Immature natural killer cell (primary cell): ENCODE measurements at regions not wholly inside any gene's neighbourhood (a gene's known extent, or its start where the extent isn't known, plus 50 kb on each side); places are given as distances from the start of the nearest gene placed in this dataset.
"Not testable (repeated sequence)": the region's sequence is repeated elsewhere in the genome, so short reads cannot be mapped to it uniquely, and the experiment has no call there.

ENCODE experiments used
- DNase-seq, 3 donors: peaks; one replicate each; pipeline ENCODE4 v3.0.0; 2022; ENCODE audit warnings: mixed read lengths in 1 of 3
- H3K27ac Mint-ChIP-seq, 6 donors: one replicate each; pipeline ENCODE4 v1.8.0; 2020; ENCODE audit warnings: mixed read lengths in 6 of 6, mild to moderate bottlenecking in 5 of 6, inconsistent platforms in 4 of 6, moderate library complexity in 3 of 6
- H3K27me3 Mint-ChIP-seq, 3 donors: one replicate each; pipeline ENCODE4 v1.8.0; 2020 to 2021; ENCODE audit warnings: low read depth in 3 of 3, mild to moderate bottlenecking in 3 of 3, mixed read lengths in 3 of 3, moderate library complexity in 3 of 3, inconsistent platforms in 1 of 3
- H3K36me3 Mint-ChIP-seq, 3 donors: one replicate each; pipeline ENCODE4 v1.8.0; 2020; ENCODE audit warnings: mixed read lengths in 3 of 3, inconsistent platforms in 2 of 3, mild to moderate bottlenecking in 2 of 3
- H3K4me1 Mint-ChIP-seq, 2 donors: one replicate each; pipeline ENCODE4 v1.8.0; 2020; ENCODE audit warnings: inconsistent platforms in 2 of 2, mild to moderate bottlenecking in 2 of 2, mixed read lengths in 2 of 2, moderate library complexity in 1 of 2
- H3K4me3 Mint-ChIP-seq, 5 donors: one replicate each; pipeline ENCODE4 v1.8.0; 2020; ENCODE audit warnings: mild to moderate bottlenecking in 5 of 5, mixed read lengths in 5 of 5, inconsistent platforms in 3 of 5, moderate library complexity in 3 of 5
- H3K9me3 Mint-ChIP-seq, 6 donors: one replicate each; pipeline ENCODE4 v1.8.0; 2020; ENCODE audit warnings: mild to moderate bottlenecking in 6 of 6, mixed read lengths in 6 of 6, inconsistent platforms in 4 of 6, moderate library complexity in 3 of 6

DNA sequence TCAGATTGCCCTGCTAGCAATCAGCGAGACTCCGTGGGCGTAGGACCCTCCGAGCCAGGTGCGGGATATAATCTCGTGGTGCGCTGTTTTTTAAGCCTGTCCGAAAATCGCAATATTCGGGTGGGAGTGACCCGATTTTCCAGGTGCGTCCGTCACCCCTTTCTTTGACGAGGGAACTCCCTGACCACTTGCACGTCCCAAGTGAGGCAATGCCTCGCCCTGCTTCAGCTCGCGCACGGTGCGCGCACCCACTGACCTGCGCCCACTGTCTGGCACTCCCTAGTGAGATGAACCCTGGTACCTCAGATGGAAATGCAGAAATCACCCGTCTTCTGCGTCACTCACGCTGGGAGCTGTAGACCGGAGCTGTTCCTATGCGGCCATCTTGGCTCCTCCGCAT is 971.0 kb downstream of the NXPH1 start:
- not testable (repeated sequence) for H3K27me3 Mint-ChIP-seq, DNase-seq, H3K4me1 Mint-ChIP-seq, H3K27ac Mint-ChIP-seq, H3K36me3 Mint-ChIP-seq, H3K4me3 Mint-ChIP-seq
- peaks cover 0 to 24% (median 11%) of the 10 kb centered on the region in 6 donors for H3K9me3 Mint-ChIP-seq

DNA sequence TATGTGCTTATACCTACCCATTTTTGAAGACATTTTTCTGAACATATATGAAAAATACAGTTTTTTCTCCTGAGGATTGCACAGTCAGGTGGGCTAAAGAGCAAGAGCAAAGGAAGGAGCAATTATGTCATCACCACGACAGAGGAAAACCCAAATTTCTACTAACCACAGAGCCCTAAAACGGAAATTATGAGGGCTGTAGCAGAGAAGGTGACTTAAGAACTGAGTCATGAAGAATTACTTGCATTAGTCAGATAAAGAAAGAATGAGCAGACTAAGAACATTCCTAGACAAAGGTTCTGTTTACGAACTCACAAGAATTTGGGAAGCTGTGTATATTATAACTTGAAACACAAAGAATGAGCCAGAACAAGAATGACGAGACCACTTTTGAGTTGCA is 974.4 kb downstream of the NXPH1 start:
- H3K27me3 Mint-ChIP-seq, result no peaks in the 10 kb centered on the region
- no peaks in the 10 kb centered on the region for H3K4me1 Mint-ChIP-seq
- no peak overlapping the region for H3K4me3 Mint-ChIP-seq
- H3K27ac Mint-ChIP-seq, result no peak overlapping the region
- H3K9me3 Mint-ChIP-seq, result peaks cover 3 to 29% (median 11%) of the 10 kb centered on the region in 6 donors
- no peak for DNase-seq
- H3K36me3 Mint-ChIP-seq, result no peaks in the 10 kb centered on the region

DNA sequence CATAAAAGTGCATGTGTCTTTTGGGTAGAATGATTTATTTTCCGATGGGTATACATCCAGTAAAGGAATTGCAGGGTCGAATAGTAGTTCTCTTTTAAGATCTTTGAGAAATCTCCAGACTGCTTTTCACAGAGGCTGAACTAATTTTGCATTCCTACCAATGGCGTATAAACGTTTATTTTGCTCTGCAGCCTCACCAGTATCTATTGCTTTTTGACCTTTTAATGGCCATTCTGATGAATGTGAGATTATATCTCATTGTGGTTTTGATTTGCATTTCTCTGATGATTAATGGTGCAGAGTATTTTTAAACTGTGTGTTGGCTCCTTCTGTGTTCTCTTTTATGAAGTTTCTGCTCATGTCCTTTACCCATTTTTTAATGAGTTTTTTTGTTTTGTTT is 1020.1 kb downstream of the NXPH1 start:
- no peak overlapping the region for H3K27ac Mint-ChIP-seq
- peaks cover 0 to 3% (median 0%) of the 10 kb centered on the region in 3 donors for H3K27me3 Mint-ChIP-seq
- DNase-seq, result no peak
- H3K9me3 Mint-ChIP-seq, result peaks cover 7 to 29% (median 19%) of the 10 kb centered on the region in 6 donors
- no peak overlapping the region for H3K4me3 Mint-ChIP-seq
- no peaks in the 10 kb centered on the region for H3K4me1 Mint-ChIP-seq
- H3K36me3 Mint-ChIP-seq, result peaks cover 0 to 4% (median 0%) of the 10 kb centered on the region in 3 donors

DNA sequence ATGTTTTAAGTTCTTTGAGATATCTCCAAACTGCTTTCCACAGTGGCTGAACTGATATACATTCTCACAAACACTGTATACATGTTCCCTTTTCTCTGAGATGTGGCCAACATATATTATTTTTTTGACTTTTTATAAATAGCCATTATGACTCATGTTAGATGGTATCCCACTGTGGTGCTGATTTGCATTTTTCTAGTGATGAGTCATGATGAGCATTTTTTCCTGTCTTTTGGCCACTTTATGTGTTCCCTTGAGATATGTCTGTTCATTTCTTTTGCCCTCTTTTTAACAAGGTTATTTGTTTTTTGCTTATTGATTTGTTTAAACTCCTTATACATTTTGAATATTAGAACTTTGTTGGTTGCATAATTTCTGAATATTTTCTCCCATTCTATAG is 1055.1 kb downstream of the NXPH1 start:
- Mint-ChIP-seq H3K4me1 (no peaks in the 10 kb centered on the region), H3K9me3 (peaks cover 10 to 66% (median 45%) of the 10 kb centered on the region in 6 donors), H3K4me3 (no peak overlapping the region), H3K27me3 (peaks cover 0 to 1% (median 0%) of the 10 kb centered on the region in 3 donors), H3K36me3 (peaks cover 0 to 3% (median 0%) of the 10 kb centered on the region in 3 donors), H3K27ac (no peak overlapping the region)
- DNase-seq, result no peak

DNA sequence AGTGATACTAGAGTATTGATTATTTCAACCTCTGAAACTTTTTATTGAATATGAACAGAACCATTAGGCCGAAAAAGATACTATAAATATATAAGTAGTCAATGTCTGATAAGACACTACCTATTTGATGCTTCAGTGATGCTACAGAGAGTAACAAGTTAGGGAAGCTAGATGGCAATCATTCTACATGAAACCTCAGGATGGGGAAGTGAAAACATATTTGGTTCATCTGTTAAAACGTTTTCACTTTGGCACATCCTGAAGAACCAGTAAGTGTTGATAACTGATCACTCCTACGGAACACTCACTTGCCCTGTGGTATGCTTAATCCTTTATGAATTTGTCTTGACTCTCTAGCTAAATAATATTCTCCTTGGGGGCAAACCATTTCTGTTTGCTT is 1064.9 kb downstream of the NXPH1 start:
- Mint-ChIP-seq H3K36me3 (no peaks in the 10 kb centered on the region), H3K4me3 (no peak overlapping the region), H3K9me3 (peaks cover 0 to 45% (median 14%) of the 10 kb centered on the region in 6 donors), H3K27me3 (no peaks in the 10 kb centered on the region), H3K27ac (no peak overlapping the region), H3K4me1 (no peaks in the 10 kb centered on the region)
- DNase-seq, result no peak

DNA sequence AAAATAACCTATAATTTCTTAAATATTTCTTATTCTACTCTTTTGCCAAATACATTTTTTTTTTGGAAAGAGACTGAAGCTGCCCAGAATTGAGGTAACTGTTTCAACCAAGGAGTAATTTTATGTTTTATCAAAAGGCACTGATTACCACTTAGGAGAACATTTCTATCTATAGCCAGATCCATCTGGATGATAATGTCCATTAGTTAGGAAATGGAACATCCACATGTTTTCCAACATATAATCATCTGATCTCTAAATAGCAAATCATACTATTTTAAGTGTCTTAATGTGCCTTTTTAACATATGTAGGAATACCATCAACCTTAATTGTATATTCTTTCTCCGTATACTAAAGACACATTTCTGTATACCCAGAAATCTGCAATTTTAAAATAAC is 1068.9 kb downstream of the NXPH1 start:
- no peaks in the 10 kb centered on the region for H3K4me1 Mint-ChIP-seq
- no peak overlapping the region for H3K4me3 Mint-ChIP-seq
- no peaks in the 10 kb centered on the region for H3K36me3 Mint-ChIP-seq
- no peaks in the 10 kb centered on the region for H3K27me3 Mint-ChIP-seq
- H3K9me3 Mint-ChIP-seq, result peaks cover 3 to 45% (median 14%) of the 10 kb centered on the region in 6 donors
- no peak for DNase-seq
- no peak overlapping the region for H3K27ac Mint-ChIP-seq

DNA sequence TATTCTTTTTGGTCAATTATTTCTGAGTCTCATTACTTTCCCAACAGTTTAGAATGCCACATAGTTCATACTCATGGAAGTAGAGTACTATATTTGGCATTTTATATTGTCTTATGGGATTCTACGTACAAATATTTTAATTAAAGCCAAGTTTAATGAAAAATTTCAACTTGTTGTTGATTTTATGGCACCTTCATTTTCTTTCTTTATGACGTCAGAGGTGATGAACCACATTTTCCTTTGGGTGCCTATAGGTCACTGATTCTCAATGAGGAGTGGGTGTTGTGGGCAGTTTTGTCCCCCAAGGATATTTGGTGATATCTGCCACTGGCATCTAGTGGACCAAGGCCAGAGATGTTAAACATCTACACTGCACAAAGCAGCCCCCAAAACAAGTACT is 1071.3 kb downstream of the NXPH1 start:
- no peak overlapping the region for H3K4me3 Mint-ChIP-seq
- no peak overlapping the region for H3K27ac Mint-ChIP-seq
- peaks cover 3 to 42% (median 13%) of the 10 kb centered on the region in 6 donors for H3K9me3 Mint-ChIP-seq
- H3K27me3 Mint-ChIP-seq, result no peaks in the 10 kb centered on the region
- no peaks in the 10 kb centered on the region for H3K36me3 Mint-ChIP-seq
- H3K4me1 Mint-ChIP-seq, result no peaks in the 10 kb centered on the region
- no peak for DNase-seq

DNA sequence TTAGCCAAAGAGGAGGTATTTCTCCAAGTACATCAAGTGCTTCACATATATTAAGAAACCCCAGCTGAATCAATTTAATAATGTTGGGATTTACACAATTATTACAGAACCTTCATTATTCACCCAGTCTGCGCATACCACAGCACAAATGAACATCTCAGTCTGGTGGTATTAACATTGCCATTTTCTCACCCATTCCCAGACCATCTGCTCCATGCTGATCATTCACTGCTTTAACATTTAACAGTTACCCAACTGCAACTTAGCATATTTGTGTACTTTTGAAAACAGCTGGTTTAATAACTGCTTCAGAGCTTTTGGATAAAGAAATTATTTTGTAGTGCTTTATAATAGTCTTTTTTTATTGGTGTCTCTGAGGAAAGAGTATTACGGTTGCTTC is 1072.1 kb downstream of the NXPH1 start:
- Mint-ChIP-seq H3K4me1 (no peaks in the 10 kb centered on the region), H3K4me3 (no peak overlapping the region), H3K9me3 (peaks cover 3 to 42% (median 13%) of the 10 kb centered on the region in 6 donors), H3K27ac (no peak overlapping the region), H3K27me3 (no peaks in the 10 kb centered on the region), H3K36me3 (no peaks in the 10 kb centered on the region)
- no peak for DNase-seq

DNA sequence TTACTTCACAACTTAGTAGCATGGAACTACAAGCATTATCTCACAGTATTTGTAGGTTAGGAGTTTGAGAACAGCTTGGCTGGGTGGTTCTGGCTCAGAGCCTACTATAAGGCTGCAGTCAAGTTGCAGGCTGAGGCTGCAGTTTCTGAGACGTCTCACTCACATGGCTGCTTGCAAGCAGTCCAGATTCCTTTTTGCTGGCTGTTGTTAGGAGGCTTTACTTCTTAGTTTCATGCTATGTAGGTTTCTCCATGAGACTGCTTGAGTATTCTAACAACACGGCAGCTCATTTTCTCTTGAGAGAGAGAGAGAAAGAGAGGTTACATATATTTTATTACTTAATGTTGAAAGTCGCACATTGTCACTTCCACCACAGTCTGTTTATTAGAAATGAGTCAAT is 1073.9 kb downstream of the NXPH1 start:
- no peaks in the 10 kb centered on the region for H3K36me3 Mint-ChIP-seq
- no peak overlapping the region for H3K4me3 Mint-ChIP-seq
- H3K27ac Mint-ChIP-seq, result no peak overlapping the region
- no peak for DNase-seq
- no peaks in the 10 kb centered on the region for H3K27me3 Mint-ChIP-seq
- H3K9me3 Mint-ChIP-seq, result peaks cover 3 to 32% (median 9%) of the 10 kb centered on the region in 6 donors
- H3K4me1 Mint-ChIP-seq, result no peaks in the 10 kb centered on the region

DNA sequence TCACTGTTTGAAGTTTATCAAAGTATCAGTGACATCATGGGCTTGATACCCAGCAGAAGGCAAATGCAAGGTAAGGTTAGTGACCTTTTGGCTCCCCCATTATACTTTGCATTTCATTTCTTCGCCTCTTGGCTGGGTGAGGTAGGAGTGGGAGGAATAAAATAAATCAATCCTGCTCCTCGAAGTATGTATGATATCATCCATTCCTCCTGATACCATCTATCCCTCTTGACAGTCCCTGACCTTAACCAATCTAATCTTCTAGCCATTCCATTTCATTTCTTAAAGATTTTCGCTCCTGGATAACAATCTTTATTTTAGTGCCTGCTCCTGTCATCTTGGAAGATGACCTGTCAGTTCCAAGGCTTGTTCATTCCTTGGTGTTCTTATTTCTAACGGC is 1083.3 kb downstream of the NXPH1 start:
- Mint-ChIP-seq H3K27ac (no peak overlapping the region), H3K4me1 (no peaks in the 10 kb centered on the region), H3K9me3 (peaks cover 5 to 38% (median 12%) of the 10 kb centered on the region in 6 donors), H3K36me3 (no peaks in the 10 kb centered on the region), H3K4me3 (no peak overlapping the region), H3K27me3 (no peaks in the 10 kb centered on the region)
- DNase-seq, result no peak

DNA sequence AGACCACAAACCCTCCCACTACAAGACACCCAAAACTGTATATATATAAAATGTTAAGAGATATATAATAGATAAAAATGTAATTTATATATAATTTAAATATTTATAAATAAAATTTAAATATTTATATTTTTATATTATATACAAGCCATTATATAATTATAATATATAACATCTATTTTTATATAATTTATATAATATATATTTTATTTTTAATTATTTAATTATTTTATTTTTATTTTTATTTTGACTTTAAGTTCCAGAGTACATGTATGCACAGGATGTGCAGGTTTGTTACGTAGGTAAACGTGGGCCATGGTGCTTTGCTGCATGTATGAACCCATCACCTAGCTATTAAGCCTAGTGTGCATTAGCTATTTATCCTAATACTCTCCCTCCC is 1090.2 kb downstream of the NXPH1 start:
- H3K27ac Mint-ChIP-seq, result no peak overlapping the region
- H3K27me3 Mint-ChIP-seq, result no peaks in the 10 kb centered on the region

DNA sequence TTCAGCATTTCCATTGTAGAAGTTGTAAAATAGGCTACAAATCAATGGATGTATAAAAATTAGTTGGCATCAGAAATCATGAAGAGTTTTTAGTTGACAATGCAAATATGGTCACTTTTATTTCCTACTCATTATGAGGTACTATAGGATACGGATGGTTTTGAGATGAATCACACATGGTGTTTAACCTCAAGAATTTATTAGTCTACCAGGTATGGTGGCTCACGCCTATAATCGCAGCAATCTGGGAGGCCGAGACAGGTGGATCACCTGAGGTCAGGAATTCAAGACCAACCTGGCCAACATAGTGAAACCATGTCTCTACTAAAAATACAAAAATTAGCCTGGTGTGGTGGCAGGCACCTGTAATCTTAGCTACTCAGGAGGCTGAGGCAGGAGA is 1119.0 kb downstream of the NXPH1 start:
- H3K36me3 Mint-ChIP-seq, H3K4me3 Mint-ChIP-seq, H3K27ac Mint-ChIP-seq, DNase-seq, H3K4me1 Mint-ChIP-seq, H3K27me3 Mint-ChIP-seq: not testable (repeated sequence)
- peaks cover 7 to 34% (median 20%) of the 10 kb centered on the region in 6 donors for H3K9me3 Mint-ChIP-seq

More for the DNA sequence above, 1090.2 kb downstream of the NXPH1 start:
- Mint-ChIP-seq H3K4me1 (no peaks in the 10 kb centered on the region), H3K9me3 (peaks cover 4 to 14% (median 8%) of the 10 kb centered on the region in 6 donors), H3K4me3 (no peak overlapping the region), H3K36me3 (no peaks in the 10 kb centered on the region)
- no peak for DNase-seq

DNA sequence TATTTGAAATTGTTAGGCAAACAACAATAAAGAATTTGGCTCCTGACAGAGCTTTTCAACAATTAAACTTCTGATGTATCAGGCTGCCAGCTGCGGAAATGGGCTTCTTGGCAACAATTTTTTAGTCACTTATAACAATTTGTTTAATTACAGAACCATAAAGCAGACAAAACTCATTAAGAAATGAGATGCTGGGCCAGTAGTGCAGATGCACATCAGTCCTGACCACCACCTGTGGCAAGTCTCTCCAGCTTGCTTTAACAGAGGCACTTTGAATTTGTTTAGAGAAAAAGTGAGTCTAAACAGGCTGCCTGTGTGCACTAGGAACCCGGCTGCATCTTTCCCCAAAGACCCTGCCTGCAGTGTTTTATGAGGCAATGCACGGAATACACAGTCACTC is 1124.4 kb downstream of the NXPH1 start:
- no peaks in the 10 kb centered on the region for H3K36me3 Mint-ChIP-seq
- no peaks in the 10 kb centered on the region for H3K4me1 Mint-ChIP-seq
- H3K9me3 Mint-ChIP-seq, result peaks cover 2 to 35% (median 8%) of the 10 kb centered on the region in 6 donors
- H3K4me3 Mint-ChIP-seq, result no peak overlapping the region
- no peaks in the 10 kb centered on the region for H3K27me3 Mint-ChIP-seq
- no peak for DNase-seq
- H3K27ac Mint-ChIP-seq, result no peak overlapping the region

DNA sequence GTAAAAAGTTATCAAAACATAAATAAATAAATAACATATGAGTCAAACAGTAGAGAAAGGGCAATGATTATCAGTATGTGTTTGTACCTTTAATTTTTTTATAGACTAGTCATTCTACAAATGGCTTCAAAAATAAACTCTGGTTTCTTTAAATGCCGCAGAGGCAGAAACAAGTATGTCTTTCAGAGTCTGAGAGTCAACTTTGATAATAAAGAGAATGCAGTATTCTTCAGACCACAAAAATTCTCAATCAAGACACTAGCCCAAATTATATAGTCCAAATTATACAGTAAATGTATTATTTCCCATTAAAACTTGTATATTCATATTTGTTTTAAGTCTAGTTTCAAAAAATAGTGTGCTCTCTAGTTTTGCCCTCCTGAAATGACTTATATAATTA is 1142.3 kb downstream of the NXPH1 start:
- H3K9me3 Mint-ChIP-seq, result peaks cover 5 to 36% (median 11%) of the 10 kb centered on the region in 6 donors

DNA sequence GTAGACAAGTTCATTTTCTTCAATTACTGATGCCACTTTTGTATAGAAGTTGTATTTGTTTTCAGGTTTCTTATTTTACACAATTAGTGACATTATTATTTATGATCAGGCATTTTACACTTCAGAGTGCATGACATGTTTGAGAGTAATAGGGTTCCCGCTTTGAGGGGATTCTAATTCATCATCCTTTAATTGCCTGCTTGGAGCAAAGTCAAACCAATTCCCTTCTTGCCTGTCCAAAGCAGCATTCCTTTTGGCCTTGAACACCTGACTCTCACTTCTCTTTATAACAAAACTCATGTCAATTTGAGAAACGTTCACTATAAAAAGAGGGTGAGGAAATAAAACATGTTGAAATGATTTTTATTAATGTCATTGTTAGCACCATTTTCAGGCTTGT is 1149.4 kb downstream of the NXPH1 start:
- DNase-seq, result no peak
- peaks cover 3 to 18% (median 14%) of the 10 kb centered on the region in 6 donors for H3K9me3 Mint-ChIP-seq
- no peaks in the 10 kb centered on the region for H3K4me1 Mint-ChIP-seq
- H3K27ac Mint-ChIP-seq, result no peak overlapping the region
- H3K4me3 Mint-ChIP-seq, result no peak overlapping the region
- no peaks in the 10 kb centered on the region for H3K36me3 Mint-ChIP-seq
- H3K27me3 Mint-ChIP-seq, result no peaks in the 10 kb centered on the region

More for the DNA sequence above, 1142.3 kb downstream of the NXPH1 start:
- no peaks in the 10 kb centered on the region for H3K4me1 Mint-ChIP-seq
- no peak overlapping the region for H3K4me3 Mint-ChIP-seq
- H3K27ac Mint-ChIP-seq, result no peak overlapping the region
- DNase-seq, result no peak
- H3K27me3 Mint-ChIP-seq, result no peaks in the 10 kb centered on the region
- no peaks in the 10 kb centered on the region for H3K36me3 Mint-ChIP-seq
